MV-4-11 (cell line): ENCODE measurements at regions not wholly inside any gene's neighbourhood (a gene's known extent, or its start where the extent isn't known, plus 50 kb on each side); places are given as distances from the start of the nearest gene placed in this dataset.

Experiments used
- DNase-seq: peaks from one replicate; lab custom pipeline; 2025; lab: John Stamatoyannopoulos, UW

GRCh38 chr5:165086465-165086864, 1581.0 kb downstream of the MAT2B start:
- no peak for DNase-seq

GRCh38 chr5:165094782-165095181, 1589.4 kb downstream of the MAT2B start:
- DNase-seq, result no peak

GRCh38 chr5:165101709-165102108, 1596.3 kb downstream of the MAT2B start:
- DNase-seq, result peak; percentile 49

- DNase-seq, result no peak
Measured at GRCh38 chr5:165104611-165105010, 1599.2 kb downstream of the MAT2B start.

GRCh38 chr5:165108809-165109208, 1603.4 kb downstream of the MAT2B start:
- DNase-seq, result no peak

GRCh38 chr5:165119175-165119574, 1613.8 kb downstream of the MAT2B start:
- DNase-seq, result peak; percentile 83

- no peak for DNase-seq
Measured at GRCh38 chr5:165126598-165126997, 1621.2 kb downstream of the MAT2B start.

GRCh38 chr5:165127941-165128340, 1622.5 kb downstream of the MAT2B start:
- peak; percentile 76 for DNase-seq

- DNase-seq, result no peak
Measured at GRCh38 chr5:165130656-165131055, 1625.2 kb downstream of the MAT2B start.

GRCh38 chr5:165134155-165134554, 1628.7 kb downstream of the MAT2B start:
- DNase-seq, result peak; percentile 76

- DNase-seq, result no peak
Measured at GRCh38 chr5:165135565-165135964, 1630.1 kb downstream of the MAT2B start.

- no peak for DNase-seq
Measured at GRCh38 chr5:165137701-165138100, 1632.3 kb downstream of the MAT2B start.

- no peak for DNase-seq
Measured at GRCh38 chr5:165138236-165138635, 1632.8 kb downstream of the MAT2B start.

GRCh38 chr5:165139262-165139661, 1633.8 kb downstream of the MAT2B start:
- DNase-seq, result peak; percentile 54

GRCh38 chr5:165139721-165140120, 1634.3 kb downstream of the MAT2B start:
- DNase-seq, result peak; percentile 96

GRCh38 chr5:165143741-165144140, 1638.3 kb downstream of the MAT2B start:
- DNase-seq, result no peak

- no peak for DNase-seq
Measured at GRCh38 chr5:165149431-165149830, 1644.0 kb downstream of the MAT2B start.

GRCh38 chr5:165152058-165152457, 1646.6 kb downstream of the MAT2B start:
- DNase-seq, result no peak

GRCh38 chr5:165157219-165157618, 1651.8 kb downstream of the MAT2B start:
- no peak for DNase-seq

GRCh38 chr5:165161204-165161603, 1655.8 kb downstream of the MAT2B start:
- no peak for DNase-seq

- no peak for DNase-seq
Measured at GRCh38 chr5:165163861-165164260, 1658.4 kb downstream of the MAT2B start.

- DNase-seq, result no peak
Measured at GRCh38 chr5:165173651-165174050, 1668.2 kb downstream of the MAT2B start.

GRCh38 chr5:165175041-165175440, 1669.6 kb downstream of the MAT2B start:
- no peak for DNase-seq

GRCh38 chr5:165184183-165184582, 1678.8 kb downstream of the MAT2B start:
- no peak for DNase-seq

GRCh38 chr5:165185716-165186115, 1680.3 kb downstream of the MAT2B start:
- DNase-seq, result peak; percentile 97
